Left lung (tissue), 4 donors: ENCODE measurements at regions not wholly inside any gene's neighbourhood (a gene's known extent, or its start where the extent isn't known, plus 50 kb on each side); places are given as distances from the start of the nearest gene placed in this dataset.

Source experiments
- ATAC-seq: fragments of 200-7000 bp; cut with Tn5 transposase; one replicate; pipeline ENCODE4 v1.9.1; 2020; ENCODE audit warnings: moderate library complexity
- DNase-seq, 4 donors: peaks; one replicate each; pipeline ENCODE4 v3.0.0-alpha.2; 2013 to 2020
- H3K27ac ChIP-seq, 2 donors: fragments of 200-600 bp; sonication (generic) in 1 of 2; one replicate each; pipeline versions ENCODE4 v1.5.0 to v1.8.0; 2020 to 2021
- H3K27me3 ChIP-seq, 2 donors: fragments of 200-600 bp; sonication (generic) in 1 of 2; one replicate each; pipeline versions ENCODE4 v1.5.0 to v1.8.0; 2020 to 2021
- H3K36me3 ChIP-seq, 2 donors: fragments of 200-600 bp; sonication (generic) in 1 of 2; one replicate each; pipeline versions ENCODE4 v1.5.0 to v1.8.0; 2020 to 2021
- H3K4me1 ChIP-seq, 2 donors: fragments of 200-600 bp; one replicate each; pipeline ENCODE4 v1.8.0; 2021
- H3K4me3 ChIP-seq, 2 donors: fragments of 200-600 bp; sonication (generic) in 1 of 2; one replicate each; pipeline versions ENCODE4 v1.5.0 to v1.8.0; 2020 to 2021; ENCODE audit warnings: mild to moderate bottlenecking in 1 of 2
- H3K9me3 ChIP-seq, 2 donors: fragments of 200-600 bp; sonication (generic) in 1 of 2; one replicate each; pipeline versions ENCODE4 v1.5.0 to v1.8.0; 2020 to 2021
- CTCF ChIP-seq, 2 donors: fragments of 200-600 bp; sonication (generic) in 1 of 2; IDR thresholded peaks; one replicate each; pipeline versions ENCODE4 v1.5.0 to v1.8.0; 2021; ENCODE audit warnings: antibody characterized with exemption in 2 of 2
- intact Hi-C, 2 donors: fragments of 100-400 bp; cut with DNase I; formaldehyde crosslinking; loops; one replicate each; pipeline versions ENCODE4 v1.11.2 to v1.14.2; 2022
- donor health status: DM: no; HTN: yes; CAD: no.
- donor health status: DM: no; HTN: no; CAD: no.

GRCh38 chr2:59936048-59936447, 617.4 kb downstream of the BCL11A start:
- intact Hi-C loops: no loop called here
- H3K9me3 ChIP-seq: no peaks in the 10 kb centered on the region
- DNase-seq (no peak), ATAC-seq (no peak)
- H3K4me3 ChIP-seq: no peak overlapping the region
- TF ChIP-seq CTCF (IDR thresholded peaks at IDR 0.05): no peak
- H3K27ac ChIP-seq: no peak overlapping the region
- no peaks in the 10 kb centered on the region for H3K27me3 ChIP-seq
- no peaks in the 10 kb centered on the region for H3K36me3 ChIP-seq
- H3K4me1 ChIP-seq: no peaks in the 10 kb centered on the region

DNA sequence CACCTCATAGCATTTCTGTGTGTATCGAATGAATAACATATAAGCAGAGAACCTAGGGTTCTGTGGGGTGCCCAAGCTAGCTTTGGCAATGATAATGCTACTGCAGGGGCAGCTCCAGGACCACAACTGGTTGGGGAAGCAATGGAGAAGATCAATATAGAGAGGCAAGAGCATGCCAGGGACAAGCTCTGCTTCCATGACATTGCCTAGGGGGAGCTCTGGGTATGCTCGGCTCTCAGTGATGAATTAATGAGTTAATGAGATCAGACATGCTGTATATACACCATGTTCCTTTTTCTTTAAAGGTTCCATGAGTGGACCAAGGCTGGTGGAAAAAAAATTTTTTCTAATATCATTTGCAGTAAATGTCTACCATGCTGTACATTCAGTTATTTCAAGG, 618.4 kb downstream of the BCL11A start:
- Histone ChIP-seq H3K36me3 (no peaks in the 10 kb centered on the region), H3K4me3 (no peak overlapping the region), H3K4me1 (no peaks in the 10 kb centered on the region), H3K27me3 (no peaks in the 10 kb centered on the region), H3K9me3 (no peaks in the 10 kb centered on the region), H3K27ac (no peak overlapping the region)
- ATAC-seq: no peak
- TF ChIP-seq CTCF (IDR thresholded peaks at IDR 0.05): no peak
- no peak for DNase-seq
- intact Hi-C loops: no loop called here

GRCh38 chr2:59933948-59934347, 619.5 kb downstream of the BCL11A start:
- Histone ChIP-seq H3K27ac (no peak overlapping the region), H3K4me1 (no peaks in the 10 kb centered on the region), H3K9me3 (no peaks in the 10 kb centered on the region), H3K36me3 (no peaks in the 10 kb centered on the region), H3K27me3 (no peaks in the 10 kb centered on the region), H3K4me3 (no peak overlapping the region)
- ATAC-seq: no peak
- no peak for DNase-seq
- TF ChIP-seq CTCF (IDR thresholded peaks at IDR 0.05): no peak
- intact Hi-C loops: no loop called here

GRCh38 chr2:59932341-59932740, 621.1 kb downstream of the BCL11A start:
- no peak for TF ChIP-seq CTCF (IDR thresholded peaks at IDR 0.05)
- Histone ChIP-seq H3K36me3 (no peaks in the 10 kb centered on the region), H3K4me3 (no peak overlapping the region), H3K9me3 (no peaks in the 10 kb centered on the region), H3K27ac (no peak overlapping the region), H3K27me3 (no peaks in the 10 kb centered on the region), H3K4me1 (no peaks in the 10 kb centered on the region)
- DNase-seq (no peak), ATAC-seq (no peak)
- intact Hi-C loops: no loop called here

DNA sequence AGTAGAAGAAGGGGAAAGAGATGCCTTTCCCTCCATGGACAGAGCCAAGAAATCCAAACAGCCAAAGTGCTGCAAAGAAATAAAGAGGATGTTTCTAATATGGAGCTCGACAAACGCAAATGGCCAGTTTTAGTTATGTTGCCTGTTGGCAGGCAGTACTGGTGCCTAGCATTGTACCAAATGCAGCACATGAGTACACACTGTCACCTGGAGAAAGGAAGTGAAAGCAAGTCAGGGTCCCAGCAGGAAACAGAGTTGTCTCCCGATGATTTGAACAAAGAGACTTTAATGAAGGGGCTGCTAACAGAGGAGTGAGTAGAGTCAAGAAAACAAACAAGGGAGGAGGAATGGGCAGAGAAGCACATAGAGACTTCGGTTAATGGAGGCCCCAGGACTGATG, 623.0 kb downstream of the BCL11A start:
- TF ChIP-seq CTCF (IDR thresholded peaks at IDR 0.05): no peak
- H3K4me3 ChIP-seq: no peak overlapping the region
- no peaks in the 10 kb centered on the region for H3K4me1 ChIP-seq
- no peak overlapping the region for H3K27ac ChIP-seq
- H3K27me3 ChIP-seq: no peaks in the 10 kb centered on the region
- intact Hi-C loops: no loop called here
- DNase-seq: no peak
- ATAC-seq: no peak
- no peaks in the 10 kb centered on the region for H3K36me3 ChIP-seq
- H3K9me3 ChIP-seq: no peaks in the 10 kb centered on the region
